ENCODE measurements at regions not wholly inside any gene's neighbourhood (a gene's known extent, or its start where the extent isn't known, plus 50 kb on each side); places are given as distances from the start of the nearest gene placed in this dataset.

- no peak overlapping the region for H3K4me3 ChIP-seq (ENCODE audit: low read depth, low read length)
- no peak for DNase-seq (ENCODE audit: low read depth, low spot score)
- in situ Hi-C loops (cut with HindIII; ENCODE audit: low sequenced_read_pairs) = no loop called here
- TF ChIP-seq, protein P1, sequence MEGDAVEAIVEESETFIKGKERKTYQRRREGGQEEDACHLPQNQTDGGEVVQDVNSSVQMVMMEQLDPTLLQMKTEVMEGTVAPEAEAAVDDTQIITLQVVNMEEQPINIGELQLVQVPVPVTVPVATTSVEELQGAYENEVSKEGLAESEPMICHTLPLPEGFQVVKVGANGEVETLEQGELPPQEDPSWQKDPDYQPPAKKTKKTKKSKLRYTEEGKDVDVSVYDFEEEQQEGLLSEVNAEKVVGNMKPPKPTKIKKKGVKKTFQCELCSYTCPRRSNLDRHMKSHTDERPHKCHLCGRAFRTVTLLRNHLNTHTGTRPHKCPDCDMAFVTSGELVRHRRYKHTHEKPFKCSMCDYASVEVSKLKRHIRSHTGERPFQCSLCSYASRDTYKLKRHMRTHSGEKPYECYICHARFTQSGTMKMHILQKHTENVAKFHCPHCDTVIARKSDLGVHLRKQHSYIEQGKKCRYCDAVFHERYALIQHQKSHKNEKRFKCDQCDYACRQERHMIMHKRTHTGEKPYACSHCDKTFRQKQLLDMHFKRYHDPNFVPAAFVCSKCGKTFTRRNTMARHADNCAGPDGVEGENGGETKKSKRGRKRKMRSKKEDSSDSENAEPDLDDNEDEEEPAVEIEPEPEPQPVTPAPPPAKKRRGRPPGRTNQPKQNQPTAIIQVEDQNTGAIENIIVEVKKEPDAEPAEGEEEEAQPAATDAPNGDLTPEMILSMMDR (IDR thresholded peaks at IDR 0.05; ENCODE audit: low read depth, low read length) = no peak
Measured at GRCh38 chr5:63697811-63698210, 264.4 kb downstream of the HTR1A start.

GRCh38 chr5:63690546-63690945 lies 271.7 kb downstream of the HTR1A start:
- no peak overlapping the region for H3K4me3 ChIP-seq (ENCODE audit: low read depth, low read length)
- TF ChIP-seq, protein P1 (IDR thresholded peaks at IDR 0.05; ENCODE audit: low read depth, low read length) = no peak
- in situ Hi-C loops (cut with HindIII; ENCODE audit: low sequenced_read_pairs) = no loop called here
- no peak for DNase-seq (ENCODE audit: low read depth, low spot score)

GRCh38 chr5:63687854-63688516 lies 274.3 kb downstream of the HTR1A start:
- no peak for DNase-seq (ENCODE audit: low read depth, low spot score)
- TF ChIP-seq, protein P1 (IDR thresholded peaks at IDR 0.05; ENCODE audit: low read depth, low read length) = no peak
- in situ Hi-C loops (cut with HindIII; ENCODE audit: low sequenced_read_pairs) = no loop called here
- H3K4me3 ChIP-seq (ENCODE audit: low read depth, low read length) = no peak overlapping the region

DNA sequence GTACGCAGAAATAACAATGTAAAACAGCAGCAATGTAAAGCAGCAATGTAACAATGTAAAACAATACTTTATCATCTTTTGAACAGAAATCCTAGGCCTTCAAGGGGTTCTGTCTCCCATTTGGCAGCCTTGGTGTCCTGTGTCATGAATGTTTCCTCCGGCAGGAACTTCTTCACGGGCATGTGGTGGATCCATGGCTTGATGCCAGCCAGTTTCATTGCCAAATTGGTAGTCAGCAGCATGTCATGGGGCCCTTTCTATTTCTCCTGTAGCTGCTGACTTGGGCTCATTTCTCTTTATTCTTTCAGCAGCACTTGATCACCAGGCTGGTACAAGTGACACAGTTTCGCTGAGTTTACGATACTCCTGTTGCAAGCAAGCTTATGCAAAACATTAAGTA lies 275.3 kb downstream of the HTR1A start:
- no peak overlapping the region for H3K4me3 ChIP-seq (ENCODE audit: low read depth, low read length)
- no peak for DNase-seq (ENCODE audit: low read depth, low spot score)
- in situ Hi-C loops (cut with HindIII; ENCODE audit: low sequenced_read_pairs) = no loop called here
- TF ChIP-seq, protein P1 (IDR thresholded peaks at IDR 0.05; ENCODE audit: low read depth, low read length) = no peak

GRCh38 chr5:63686181-63686580 lies 276.1 kb downstream of the HTR1A start:
- TF ChIP-seq, protein P1 (IDR thresholded peaks at IDR 0.05; ENCODE audit: low read depth, low read length) = no peak
- in situ Hi-C loops (cut with HindIII; ENCODE audit: low sequenced_read_pairs) = no loop called here
- no peak for DNase-seq (ENCODE audit: low read depth, low spot score)
- H3K4me3 ChIP-seq (ENCODE audit: low read depth, low read length) = no peak overlapping the region

DNA sequence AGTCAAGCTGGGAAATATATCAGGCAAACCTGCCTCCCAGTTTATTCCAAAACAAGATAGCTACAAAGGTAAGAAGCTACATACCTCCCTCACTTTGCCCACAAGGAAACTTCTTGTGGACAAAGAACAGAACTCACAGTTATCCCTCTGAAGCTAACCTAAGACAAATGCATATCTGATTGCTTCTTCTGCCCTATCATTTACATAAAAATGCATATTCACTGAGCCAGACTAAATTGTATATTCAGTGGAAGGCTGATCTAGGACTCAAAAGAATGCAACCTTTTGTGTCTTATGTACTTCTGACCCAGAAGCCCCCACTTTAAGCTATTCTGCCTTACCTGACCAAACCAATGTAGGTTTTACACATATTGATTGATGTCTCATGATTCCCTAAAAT lies 276.8 kb downstream of the HTR1A start:
- in situ Hi-C loops (cut with HindIII; ENCODE audit: low sequenced_read_pairs) = no loop called here
- no peak for DNase-seq (ENCODE audit: low read depth, low spot score)
- no peak overlapping the region for H3K4me3 ChIP-seq (ENCODE audit: low read depth, low read length)
- TF ChIP-seq, protein P1 (IDR thresholded peaks at IDR 0.05; ENCODE audit: low read depth, low read length) = no peak

Data from astrocyte of the spinal cord (primary cell).